ENCODE measurements at regions not wholly inside any gene's neighbourhood (a gene's known extent, or its start where the extent isn't known, plus 50 kb on each side); places are given as distances from the start of the nearest gene placed in this dataset.

DNA sequence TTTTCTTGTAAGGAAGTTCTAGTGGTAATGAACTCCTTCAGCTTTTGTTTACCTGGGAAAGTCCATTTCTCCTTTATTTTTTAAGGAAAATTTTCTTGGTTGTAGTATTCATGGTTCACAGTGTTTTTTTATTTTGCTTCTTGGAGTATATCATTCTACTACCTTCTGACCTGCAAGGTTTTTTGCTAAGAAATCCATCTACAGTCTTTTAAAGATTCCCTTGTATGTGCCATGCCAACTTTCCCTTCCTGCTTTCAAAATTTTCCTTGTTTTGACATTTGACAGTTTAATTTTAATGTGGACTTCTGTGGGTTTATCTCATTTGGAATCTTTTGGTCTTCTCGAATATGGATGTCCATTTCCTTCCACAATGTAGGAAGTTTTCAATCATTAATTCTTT is 855.6 kb downstream of the TBC1D32 start:
- H3K4me1 Mint-ChIP-seq: no peaks in the 10 kb centered on the region
- H3K4me3 ChIP-seq: no peak overlapping the region
- no peak overlapping the region for H3K4me2 ChIP-seq
- H3F3A ChIP-seq (replicated peaks; ENCODE audit: low read depth): no peaks in the 10 kb centered on the region
- H3K9me3 Mint-ChIP-seq: peaks cover 32% of the 10 kb centered on the region
- H4K20me1 ChIP-seq (replicated peaks; ENCODE audit: insufficient read depth): no peaks in the 10 kb centered on the region
- peaks cover 25% of the 10 kb centered on the region; the same call in 2 of the 3 replicates for H3K36me3 Mint-ChIP-seq (ENCODE audit: low read depth)
- H3K4me3 Mint-ChIP-seq: no peak overlapping the region
- no peak overlapping the region for H3K27ac Mint-ChIP-seq
- TF ChIP-seq POLR2AphosphoS5 (IDR thresholded peaks at IDR 0.05; ENCODE audit: low read depth) (no peak), EZH2phosphoT487 (IDR thresholded peaks at IDR 0.05; ENCODE audit: unreplicated experiment) (no peak), EZH2 (IDR thresholded peaks at IDR 0.05; ENCODE audit: low read depth, unreplicated experiment) (no peak), ZNF331 (CRISPR knock-in tag; IDR thresholded peaks at IDR 0.05; ENCODE audit: low read depth) (no peak), REST (IDR thresholded peaks at IDR 0.05; ENCODE audit: unreplicated experiment) (no peak), CREB1 (CRISPR knock-in tag; IDR thresholded peaks at IDR 0.05; ENCODE audit: low read depth) (no peak), JUNB (IDR thresholded peaks at IDR 0.05; ENCODE audit: unreplicated experiment) (no peak), ZNF114 (CRISPR knock-in tag; IDR thresholded peaks at IDR 0.05) (no peak), STAT1 (IDR thresholded peaks at IDR 0.05; ENCODE audit: unreplicated experiment) (no peak), NANOG (IDR thresholded peaks at IDR 0.05; ENCODE audit: borderline replicate concordance) (no peak), ZNF462 (CRISPR knock-in tag; IDR thresholded peaks at IDR 0.05) (no peak)
- TF ChIP-seq, protein P1, sequence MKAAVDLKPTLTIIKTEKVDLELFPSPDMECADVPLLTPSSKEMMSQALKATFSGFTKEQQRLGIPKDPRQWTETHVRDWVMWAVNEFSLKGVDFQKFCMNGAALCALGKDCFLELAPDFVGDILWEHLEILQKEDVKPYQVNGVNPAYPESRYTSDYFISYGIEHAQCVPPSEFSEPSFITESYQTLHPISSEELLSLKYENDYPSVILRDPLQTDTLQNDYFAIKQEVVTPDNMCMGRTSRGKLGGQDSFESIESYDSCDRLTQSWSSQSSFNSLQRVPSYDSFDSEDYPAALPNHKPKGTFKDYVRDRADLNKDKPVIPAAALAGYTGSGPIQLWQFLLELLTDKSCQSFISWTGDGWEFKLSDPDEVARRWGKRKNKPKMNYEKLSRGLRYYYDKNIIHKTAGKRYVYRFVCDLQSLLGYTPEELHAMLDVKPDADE (IDR thresholded peaks at IDR 0.05): no peak
- TF ChIP-seq, protein P2, sequence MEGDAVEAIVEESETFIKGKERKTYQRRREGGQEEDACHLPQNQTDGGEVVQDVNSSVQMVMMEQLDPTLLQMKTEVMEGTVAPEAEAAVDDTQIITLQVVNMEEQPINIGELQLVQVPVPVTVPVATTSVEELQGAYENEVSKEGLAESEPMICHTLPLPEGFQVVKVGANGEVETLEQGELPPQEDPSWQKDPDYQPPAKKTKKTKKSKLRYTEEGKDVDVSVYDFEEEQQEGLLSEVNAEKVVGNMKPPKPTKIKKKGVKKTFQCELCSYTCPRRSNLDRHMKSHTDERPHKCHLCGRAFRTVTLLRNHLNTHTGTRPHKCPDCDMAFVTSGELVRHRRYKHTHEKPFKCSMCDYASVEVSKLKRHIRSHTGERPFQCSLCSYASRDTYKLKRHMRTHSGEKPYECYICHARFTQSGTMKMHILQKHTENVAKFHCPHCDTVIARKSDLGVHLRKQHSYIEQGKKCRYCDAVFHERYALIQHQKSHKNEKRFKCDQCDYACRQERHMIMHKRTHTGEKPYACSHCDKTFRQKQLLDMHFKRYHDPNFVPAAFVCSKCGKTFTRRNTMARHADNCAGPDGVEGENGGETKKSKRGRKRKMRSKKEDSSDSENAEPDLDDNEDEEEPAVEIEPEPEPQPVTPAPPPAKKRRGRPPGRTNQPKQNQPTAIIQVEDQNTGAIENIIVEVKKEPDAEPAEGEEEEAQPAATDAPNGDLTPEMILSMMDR (conservative IDR thresholded peaks at IDR 0.05; ENCODE audit: low read depth in 2 of 2): no peak
- H3K4me1 ChIP-seq (ENCODE audit: insufficient read depth): no peaks in the 10 kb centered on the region
- H3K36me3 ChIP-seq (ENCODE audit: insufficient read depth): no peaks in the 10 kb centered on the region
- DNase-seq (ENCODE audit: low spot score): no peak
- H3K27me3 Mint-ChIP-seq (ENCODE audit: insufficient read depth, low read depth, poor library complexity): no peaks in the 10 kb centered on the region
- H3K27ac ChIP-seq (ENCODE audit: low read depth): no peak overlapping the region
- H3K27me3 ChIP-seq (ENCODE audit: insufficient read depth): no peaks in the 10 kb centered on the region
- H2AFZ ChIP-seq: no peak overlapping the region
- H3K79me2 ChIP-seq (replicated peaks; ENCODE audit: insufficient read depth): no peaks in the 10 kb centered on the region
- H3K9me2 ChIP-seq (ENCODE audit: insufficient read depth): no peaks in the 10 kb centered on the region
- no peak for ATAC-seq
